ENCODE measurements at regions not wholly inside any gene's neighbourhood (a gene's known extent, or its start where the extent isn't known, plus 50 kb on each side); places are given as distances from the start of the nearest gene placed in this dataset.
"Not testable (repeated sequence)": the region's sequence is repeated elsewhere in the genome, so short reads cannot be mapped to it uniquely, and the experiment has no call there.

GRCh38 chr5:114148728-114149127 lies 213.1 kb upstream of the KCNN2 start:
- not testable (repeated sequence) for TF ChIP-seq POLR2A, CTCF (IDR thresholded peaks at IDR 0.05)

All from breast epithelium (tissue), 3 donors.